Tibial nerve (tissue), 4 donors: ENCODE measurements at regions not wholly inside any gene's neighbourhood (a gene's known extent, or its start where the extent isn't known, plus 50 kb on each side); places are given as distances from the start of the nearest gene placed in this dataset.

Experiments
- CTCF ChIP-seq, 5 experiments: fragments of 200-600 bp in 3 of 5; fragments of 450-650 bp in 2 of 5; sonication (generic) in 3 of 5; IDR thresholded peaks; one replicate each; pipeline ENCODE4 v1.5.1; 2016 to 2019; ENCODE audit warnings: antibody characterized with exemption in 5 of 5, mild to moderate bottlenecking in 3 of 5, moderate library complexity in 2 of 5
- EP300 ChIP-seq, 2 donors: sonication (generic); formaldehyde crosslinking; IDR thresholded peaks; one replicate each; pipeline ENCODE4 v1.6.1; 2017; ENCODE audit warnings: antibody characterized with exemption in 2 of 2, mild to moderate bottlenecking in 1 of 2

GRCh38 chr11:133600786-133601185 lies 68.5 kb upstream of the OPCML start:
- no peak for TF ChIP-seq CTCF (IDR thresholded peaks at IDR 0.05)
- no peak for TF ChIP-seq EP300 (IDR thresholded peaks at IDR 0.05)
